HG02642 (cell line): ENCODE measurements at regions not wholly inside any gene's neighbourhood (a gene's known extent, or its start where the extent isn't known, plus 50 kb on each side); places are given as distances from the start of the nearest gene placed in this dataset.
"Not testable (repeated sequence)": the region's sequence is repeated elsewhere in the genome, so short reads cannot be mapped to it uniquely, and the experiment has no call there.

Source experiments
- ATAC-seq: cut with Tn5 transposase; IDR thresholded peaks from one replicate; pipeline ENCODE4 v1.9.1; 2021; ENCODE audit warnings: mild to moderate bottlenecking; ENCODE audit not compliant: unreplicated experiment, poor library complexity

DNA sequence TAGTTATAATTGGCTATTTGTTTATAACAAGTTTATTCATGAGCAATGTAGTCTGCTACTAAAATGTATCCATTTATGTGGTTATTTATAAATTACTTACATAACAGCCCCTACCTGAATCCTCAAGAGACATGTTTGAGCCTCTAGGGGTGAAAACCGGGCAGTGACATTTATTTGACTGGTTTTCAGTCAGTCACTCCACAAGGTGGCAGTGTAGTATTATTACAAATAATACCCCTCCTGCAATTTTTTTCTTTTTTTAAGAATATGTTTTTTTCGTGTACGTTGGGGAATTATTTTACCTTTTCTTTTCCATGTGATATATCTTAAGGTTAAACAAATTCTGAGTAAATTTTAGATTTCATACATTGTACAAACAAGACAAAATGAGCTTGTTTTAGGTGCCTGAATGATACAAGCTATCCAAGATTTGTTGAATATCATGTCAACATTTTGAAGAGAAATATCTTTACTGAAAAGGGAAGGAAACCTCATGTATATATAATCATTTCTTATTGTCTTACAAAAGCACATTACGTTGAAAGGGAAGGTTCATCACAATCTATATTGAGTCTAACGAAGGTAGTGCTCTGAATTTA is 598.7 kb upstream of the TECRL start:
- ATAC-seq, result no peak

DNA sequence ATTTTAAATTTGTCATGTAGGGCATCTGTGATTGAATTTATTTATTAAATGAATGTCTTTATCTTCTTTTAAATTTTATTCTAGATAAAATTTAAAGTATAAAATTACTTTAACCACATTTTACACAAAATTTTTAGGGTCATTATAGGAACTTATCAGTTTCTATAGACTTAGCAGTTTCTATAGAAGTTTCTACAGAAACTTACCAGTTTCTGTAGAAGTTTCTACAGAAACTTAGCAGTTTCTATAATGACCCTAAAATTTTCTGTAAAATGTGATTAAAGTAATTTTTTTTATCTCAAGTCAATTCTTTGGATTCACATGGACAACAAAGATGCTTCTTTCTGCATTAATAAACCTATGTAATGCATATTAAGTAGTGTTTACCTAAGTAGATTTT is 565.9 kb upstream of the TECRL start:
- ATAC-seq, result no peak

DNA sequence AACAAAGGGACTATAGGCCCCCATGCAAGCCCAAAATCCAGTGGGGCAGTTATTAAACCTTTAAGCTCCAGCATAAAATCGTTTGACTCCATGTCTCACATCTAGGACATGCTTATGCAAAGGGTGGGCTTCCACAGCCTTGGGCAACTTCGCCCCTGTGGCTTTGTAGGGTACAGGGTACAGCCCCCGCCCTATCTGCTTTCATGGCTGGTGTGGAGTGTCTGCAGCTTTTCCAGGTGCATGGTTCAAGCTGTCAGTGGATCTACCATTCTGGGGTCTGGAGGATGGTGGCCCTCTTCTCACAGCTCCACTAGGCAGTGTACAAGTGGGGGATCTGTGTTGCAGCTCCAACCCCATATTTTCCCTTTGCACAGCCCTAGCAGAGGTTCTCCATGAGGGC is 559.8 kb upstream of the TECRL start:
- ATAC-seq, result no peak

DNA sequence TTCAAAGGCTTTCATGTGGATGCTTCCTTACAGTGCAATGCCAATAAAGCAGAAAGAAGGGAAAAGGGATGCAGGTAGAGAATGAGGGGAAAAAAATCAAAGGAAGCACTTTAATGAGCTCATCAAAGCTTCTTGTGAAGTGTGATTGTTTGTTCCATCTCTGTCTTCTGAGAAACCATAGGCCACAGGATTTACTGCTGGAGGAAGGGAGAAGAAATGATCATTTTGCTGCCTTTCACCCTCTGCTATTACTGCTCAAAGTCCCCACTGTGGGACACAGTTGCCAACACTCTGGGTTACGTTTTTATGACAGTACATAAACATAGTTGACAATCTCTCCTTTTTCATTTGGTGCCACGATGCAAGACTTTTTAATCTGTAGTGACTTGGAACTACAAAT is 558.0 kb upstream of the TECRL start:
- ATAC-seq, result no peak

DNA sequence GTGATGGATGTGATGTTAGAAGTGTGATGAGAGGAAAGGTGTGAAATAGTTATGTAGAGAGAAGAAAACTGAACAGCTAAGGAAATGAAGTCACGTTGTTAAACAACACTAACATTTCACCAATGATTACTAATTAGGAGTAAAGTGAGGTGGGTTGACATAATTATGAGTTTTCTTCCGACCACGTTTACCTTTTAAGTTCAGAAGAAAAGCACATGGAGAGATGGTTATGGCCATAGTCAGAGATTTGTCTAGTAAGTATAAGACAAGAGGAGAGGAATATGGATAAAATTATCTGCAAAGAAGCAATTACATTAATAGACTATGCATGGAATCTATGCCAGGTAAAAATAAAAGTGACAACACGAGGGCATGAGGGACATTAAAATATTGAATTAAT is 551.3 kb upstream of the TECRL start:
- no peak for ATAC-seq

DNA sequence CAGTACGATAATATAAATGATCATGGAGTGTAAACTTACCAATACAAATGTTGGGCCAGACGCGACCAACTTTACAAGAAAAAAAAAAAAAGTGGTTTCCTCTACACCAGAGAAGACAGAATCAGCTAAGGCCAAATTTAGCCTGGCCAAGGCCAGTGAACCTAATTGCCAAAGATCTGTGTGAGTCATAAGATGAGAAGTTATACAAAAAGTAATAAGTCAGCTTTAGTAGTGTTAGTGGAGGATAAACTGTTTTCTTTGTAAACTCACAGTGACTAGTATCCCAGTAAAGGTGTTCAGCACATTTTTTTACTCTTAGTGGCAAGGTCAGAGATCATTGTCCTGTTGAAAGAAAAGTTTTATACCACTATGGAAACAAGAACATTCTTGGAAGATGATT is 531.4 kb upstream of the TECRL start:
- ATAC-seq, result no peak

DNA sequence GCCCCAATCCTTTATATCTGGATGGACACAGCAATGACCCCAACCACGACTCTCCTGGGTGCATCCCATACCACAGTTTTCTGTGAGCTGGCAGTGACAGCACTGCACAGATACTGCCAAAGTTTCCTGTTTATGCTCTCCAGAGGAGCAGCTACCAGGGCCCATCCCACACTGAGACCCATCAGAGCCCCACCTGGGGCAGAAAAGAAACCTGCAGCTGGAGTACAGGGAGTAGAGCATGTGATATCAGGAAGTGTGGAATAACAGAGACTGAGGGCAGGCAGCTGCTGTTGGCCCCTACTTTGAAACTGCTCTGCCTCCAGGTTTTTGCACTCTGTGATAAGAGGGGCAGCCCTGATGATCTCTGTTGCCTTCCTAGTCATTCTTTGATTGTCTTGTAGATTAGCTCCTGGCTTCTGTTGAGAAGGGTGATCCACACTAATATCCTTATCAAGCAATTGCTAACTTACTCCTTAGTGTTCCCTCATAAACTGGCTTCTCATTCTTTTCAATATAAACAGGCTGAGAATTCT is 526.3 kb upstream of the TECRL start:
- ATAC-seq, result no peak

DNA sequence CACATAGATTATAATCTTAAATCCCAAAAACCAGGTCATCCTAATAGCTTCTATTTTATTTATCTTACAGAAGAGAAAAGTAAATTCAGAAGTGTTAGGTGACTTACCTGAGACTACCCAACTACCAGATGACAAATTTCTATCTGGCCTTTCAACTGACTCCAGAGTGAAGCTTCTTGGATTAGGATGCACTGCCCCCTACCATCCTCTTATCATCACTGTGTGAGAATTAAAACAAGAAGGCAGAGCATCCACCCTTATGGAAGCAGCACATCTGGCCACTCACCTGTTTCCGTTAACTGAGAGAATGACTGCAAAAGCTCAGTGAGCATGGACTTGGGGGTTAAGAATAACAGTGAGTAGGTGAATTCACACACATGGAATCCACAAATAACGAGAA is 502.6 kb upstream of the TECRL start:
- no peak for ATAC-seq

DNA sequence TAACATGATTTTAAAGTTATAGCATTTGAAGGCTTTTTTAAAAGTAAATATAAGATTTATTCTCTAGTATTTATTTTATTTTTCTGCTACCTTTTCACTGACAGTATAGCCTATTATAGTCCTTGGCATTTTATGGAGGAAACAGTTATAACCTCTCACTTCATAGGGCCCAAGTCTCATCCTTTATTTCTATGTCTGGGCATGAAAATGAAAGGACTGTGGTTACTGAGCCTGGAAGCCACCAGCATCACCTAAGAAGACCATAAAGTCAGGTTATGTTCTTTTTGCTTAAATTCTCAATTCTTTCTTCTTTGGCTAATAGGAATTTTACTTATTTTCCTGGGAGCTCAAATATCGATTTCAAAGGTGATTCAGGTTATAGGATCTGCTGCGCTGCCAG is 494.7 kb upstream of the TECRL start:
- ATAC-seq, result no peak

DNA sequence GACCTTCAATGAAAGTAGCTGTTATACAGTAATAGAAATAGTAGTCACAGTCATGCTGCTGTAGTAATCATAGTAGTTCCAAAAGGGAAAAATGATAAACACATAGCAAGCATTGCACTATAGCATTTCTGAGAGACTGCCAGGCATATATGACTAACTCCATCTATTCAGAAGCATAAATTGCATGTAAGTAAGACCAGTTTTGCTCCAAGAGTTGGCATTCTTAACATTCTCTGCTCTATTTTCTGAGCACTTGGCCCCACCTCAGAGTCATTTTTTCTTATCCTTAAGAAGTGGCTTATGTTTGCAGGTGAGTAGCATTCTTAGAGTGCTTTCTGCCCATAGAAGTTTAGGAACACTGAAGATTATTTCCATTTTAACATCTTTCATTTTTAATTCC is 490.3 kb upstream of the TECRL start:
- ATAC-seq, result no peak

DNA sequence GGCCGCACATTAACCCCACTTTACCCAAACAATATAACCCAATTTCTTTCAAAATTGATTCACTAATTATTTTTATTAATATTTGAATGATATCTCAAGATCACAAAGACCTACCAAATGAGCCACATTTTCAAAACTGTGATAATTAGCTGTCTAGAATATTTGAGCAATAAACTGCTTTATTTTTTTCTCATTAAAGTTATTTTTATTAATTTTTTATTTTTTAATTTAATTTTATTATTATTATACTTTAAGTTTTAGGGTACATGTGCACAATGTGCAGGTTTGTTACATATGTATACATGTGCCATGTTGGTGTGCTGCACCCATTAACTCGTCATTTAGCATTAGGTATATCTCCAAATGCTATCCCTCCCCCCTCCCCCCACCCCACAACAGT is 489.8 kb upstream of the TECRL start:
- not testable (repeated sequence) for ATAC-seq

DNA sequence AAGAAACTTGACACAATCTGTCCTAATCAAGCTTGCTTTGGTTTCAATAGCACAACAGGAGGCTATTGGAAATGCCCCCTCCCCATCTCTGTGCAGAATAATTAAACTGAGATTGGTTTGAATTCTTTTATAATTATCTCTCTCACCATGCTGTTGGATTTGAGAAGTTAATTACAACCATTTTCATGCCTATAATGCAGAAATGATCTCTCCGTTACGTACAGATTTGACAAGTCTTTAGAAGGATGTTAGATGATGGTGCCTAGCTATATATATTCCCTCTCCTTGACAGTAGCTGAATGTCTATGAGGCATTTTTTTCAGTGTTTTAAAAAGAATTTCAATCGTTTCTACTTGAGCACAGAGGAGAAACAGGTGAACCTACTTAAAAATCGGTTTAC is 488.4 kb upstream of the TECRL start:
- ATAC-seq, result no peak

DNA sequence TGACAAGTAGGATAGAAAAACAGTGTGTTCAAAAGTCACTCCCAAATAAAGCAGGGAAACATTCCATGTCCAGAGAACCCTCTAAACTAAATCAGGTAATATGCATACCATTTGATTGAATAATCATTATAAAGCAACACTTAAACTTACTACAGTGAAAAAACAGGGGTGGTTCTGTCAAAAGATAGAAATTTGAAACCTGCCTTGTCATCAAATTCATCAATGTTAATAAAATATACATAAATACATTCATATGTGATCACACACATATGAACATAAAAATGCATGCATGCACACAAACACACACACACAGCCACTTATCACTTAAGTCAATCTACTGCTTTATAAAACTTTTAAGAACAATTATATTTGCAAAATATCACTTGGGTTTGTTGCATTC is 485.8 kb upstream of the TECRL start:
- ATAC-seq, result no peak

DNA sequence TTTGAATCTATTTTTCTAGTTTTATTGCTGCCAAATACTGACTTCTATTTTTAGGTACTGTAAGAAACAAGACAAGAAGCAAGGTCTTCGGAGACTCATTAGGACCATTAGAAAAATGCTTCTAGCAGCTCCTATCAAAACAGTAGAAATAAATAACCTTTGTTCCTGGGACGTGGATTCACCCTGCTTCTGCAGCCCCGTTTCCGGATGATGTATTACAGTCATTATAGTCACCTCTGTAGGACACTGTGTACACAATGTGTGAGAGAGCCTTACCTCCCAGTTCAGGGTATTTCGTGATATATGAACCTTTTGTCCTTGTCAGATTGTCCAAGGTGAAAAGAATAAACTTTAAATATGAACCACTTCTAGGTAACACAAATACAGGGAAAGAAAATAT is 484.0 kb upstream of the TECRL start:
- no peak for ATAC-seq

DNA sequence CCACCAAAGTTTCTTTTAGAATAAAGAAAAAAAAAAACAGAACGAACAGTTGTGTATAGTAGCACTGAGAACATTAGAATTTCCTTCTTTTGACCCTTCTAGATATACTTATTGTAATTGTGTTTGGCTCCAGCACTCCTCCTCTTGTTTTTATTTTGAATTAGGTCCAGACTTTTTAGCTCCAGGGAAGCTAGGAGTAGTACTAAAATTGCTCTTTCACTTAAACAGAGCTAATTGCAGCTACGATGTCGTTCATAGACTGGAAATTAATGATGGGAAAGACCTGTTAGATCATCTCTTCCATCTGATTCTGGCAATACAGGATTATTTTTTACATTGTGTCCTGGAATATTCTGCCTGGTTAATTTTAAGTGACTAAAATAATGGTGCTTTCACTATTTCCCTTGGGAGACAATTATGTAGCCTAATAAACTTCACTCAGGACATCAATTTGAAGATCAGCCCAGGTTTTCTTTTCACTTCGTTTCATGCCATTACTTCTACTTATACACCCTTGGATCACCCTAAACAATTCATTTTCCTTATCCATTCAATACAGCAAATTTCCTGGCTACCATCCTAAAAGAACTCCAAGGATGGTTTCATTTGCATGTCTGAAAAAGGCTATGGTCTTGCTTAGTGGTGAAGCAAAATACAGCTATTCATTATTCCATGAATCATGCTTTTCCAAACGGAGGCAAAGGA is 480.8 kb upstream of the TECRL start:
- ATAC-seq, result no peak

DNA sequence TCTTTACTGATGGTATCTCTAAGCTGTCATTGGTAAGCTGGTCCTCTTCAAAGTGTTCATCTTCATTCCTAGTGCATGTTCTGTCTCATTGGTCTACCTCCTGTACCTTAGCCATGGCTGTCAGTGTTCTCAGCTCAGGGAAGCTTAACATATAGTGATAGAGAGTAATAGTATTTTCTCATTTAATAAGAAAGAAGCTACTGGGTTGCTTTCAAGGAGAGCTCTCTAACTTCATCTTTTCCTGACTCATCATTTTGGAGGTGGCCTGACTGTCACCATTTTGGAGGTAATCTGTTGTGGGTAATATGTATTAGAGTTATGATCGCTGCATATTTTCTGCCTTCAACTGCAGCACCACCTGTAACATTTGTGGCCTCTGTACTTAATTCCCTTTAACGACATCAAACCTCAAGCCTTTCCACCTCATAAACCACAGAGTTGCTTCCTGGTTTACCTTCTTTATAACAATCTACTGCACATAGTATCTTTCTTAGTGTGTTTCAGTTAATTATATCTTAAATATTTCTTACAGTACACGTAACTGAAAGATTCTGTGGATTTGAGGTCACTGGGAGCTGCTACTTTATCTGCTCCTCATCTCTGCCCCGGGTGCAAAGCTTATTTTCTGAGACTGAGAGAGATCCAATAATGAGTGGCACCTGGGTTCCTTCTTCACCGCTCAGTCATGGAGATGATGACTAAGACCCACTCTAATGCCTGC is 474.0 kb upstream of the TECRL start:
- ATAC-seq, result no peak

DNA sequence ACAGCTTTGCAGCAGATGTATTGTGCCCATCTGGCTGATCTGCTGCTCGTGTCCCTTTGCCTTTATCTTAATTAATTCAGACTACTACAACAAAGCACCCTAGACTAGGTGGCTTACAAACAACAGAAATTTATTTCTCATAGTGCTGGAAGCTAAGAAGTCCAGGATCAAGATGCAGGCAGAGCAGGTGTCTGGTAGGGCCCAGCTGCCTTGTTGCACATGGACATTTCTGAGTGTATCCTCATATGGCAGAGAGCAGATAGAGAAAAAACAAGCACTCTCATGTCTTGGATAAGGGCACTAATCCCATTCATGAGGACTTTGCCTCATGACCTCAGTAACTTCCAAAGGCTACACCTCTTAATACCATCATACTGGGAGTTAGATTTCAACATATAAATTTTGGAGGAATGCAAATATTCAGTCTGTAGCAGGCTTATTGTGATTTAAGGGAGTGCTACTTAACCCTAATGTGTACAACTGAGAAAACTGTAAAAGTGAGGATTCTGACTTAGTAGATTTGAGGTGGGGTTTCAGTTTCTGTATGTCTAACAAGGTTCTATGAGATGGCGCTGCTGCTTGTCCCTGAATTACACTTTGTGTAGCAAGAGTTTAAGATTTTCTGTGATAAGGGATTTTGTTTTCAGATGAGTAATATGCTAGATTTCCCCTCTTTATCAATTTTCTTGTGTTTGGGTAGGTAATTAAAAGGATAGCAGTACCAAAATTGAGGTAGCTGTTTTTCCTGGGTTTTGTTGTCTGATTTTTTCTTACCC is 473.2 kb upstream of the TECRL start:
- no peak for ATAC-seq

DNA sequence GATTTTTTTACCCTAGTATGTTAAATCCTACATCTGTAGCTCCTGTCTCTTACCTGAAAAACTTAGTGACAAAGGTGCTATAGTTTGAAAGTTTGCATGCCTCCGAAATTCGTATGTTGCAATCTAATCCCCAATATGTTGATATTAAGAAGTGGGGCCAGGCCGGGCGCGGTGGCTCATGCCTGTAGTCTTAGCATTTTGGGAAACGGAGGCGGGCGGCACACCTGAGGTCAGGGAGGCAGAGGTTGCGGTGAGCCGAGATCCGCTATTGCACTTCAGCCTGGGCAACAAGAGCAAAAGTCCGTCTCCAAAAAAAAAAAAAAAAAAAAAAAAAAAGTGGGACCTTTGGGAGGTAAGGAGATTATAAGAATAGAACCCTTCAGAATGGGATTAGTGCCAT is 471.3 kb upstream of the TECRL start:
- no peak for ATAC-seq

DNA sequence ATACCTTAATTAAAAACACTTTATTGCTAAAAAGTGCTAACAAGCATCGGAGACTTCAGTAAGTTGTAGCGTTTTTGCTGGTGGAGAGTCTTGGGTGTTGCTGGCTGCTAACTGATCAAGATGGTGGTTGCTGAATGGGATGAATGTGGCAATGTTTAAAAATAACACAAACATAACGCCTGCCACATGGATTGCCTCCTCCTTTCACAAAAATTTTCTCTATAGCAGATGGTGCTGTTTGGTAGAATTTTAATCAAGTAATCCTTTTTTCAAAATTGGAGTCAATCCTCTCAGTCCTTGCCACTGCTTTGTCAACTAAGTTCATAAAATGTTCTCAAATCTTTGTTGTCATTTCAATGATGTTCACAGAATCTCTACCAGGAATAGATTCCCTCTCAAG is 466.8 kb upstream of the TECRL start:
- no peak for ATAC-seq

DNA sequence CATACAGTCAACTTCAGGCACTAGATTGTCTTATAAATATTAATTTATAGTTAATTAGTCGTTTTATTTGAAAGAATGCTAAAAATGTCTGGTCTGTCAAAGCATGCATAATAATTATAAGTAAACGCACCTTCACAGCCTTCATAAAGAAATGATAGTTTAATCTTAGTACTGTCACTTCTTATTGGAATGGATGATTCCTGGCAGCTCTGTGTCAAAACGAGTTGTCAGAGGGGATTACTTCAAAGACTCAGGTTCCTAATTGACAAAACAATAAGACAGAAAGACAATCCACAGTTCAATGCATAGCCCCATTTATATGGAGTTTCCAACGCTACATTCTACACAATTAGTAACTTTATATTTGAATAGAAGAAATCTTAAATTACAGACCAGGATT is 461.3 kb upstream of the TECRL start:
- ATAC-seq, result no peak

DNA sequence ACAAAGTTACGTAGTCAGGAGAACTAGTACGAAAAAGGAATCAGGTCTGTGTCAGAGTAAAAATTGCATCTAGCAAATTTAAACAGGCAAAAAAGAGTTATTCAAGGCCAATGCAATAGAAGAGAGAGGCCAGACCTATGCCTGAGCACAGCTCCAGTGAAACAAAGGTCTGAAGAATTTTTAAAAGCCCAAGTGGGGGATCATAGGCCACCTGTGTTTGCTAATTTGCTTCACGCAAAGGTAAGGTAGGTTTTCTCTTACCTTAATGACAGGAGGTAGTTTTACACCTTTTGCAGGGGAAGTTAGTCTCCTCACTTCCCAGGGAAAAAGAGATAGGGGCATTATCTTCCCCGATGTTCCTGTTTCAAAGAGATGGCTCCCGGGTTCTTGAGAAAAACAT is 448.6 kb upstream of the TECRL start:
- ATAC-seq, result no peak
